BLaER1 (cell line): ENCODE measurements at regions not wholly inside any gene's neighbourhood (a gene's known extent, or its start where the extent isn't known, plus 50 kb on each side); places are given as distances from the start of the nearest gene placed in this dataset.

Experiments used
- H3K27ac ChIP-seq: shearing (Covaris generic); formaldehyde crosslinking; 2 replicates; pipeline ENCODE4 v1.8.1; 2022
- H3K27me3 ChIP-seq: shearing (Covaris generic); formaldehyde crosslinking; 2 replicates; pipeline ENCODE4 v1.8.1; 2022
- H3K36me3 ChIP-seq: shearing (Covaris generic); formaldehyde crosslinking; 2 replicates; pipeline ENCODE4 v1.8.1; 2022
- H3K4me1 ChIP-seq: shearing (Covaris generic); formaldehyde crosslinking; 2 replicates; pipeline ENCODE4 v1.8.1; 2022
- H3K4me2 ChIP-seq: shearing (Covaris generic); formaldehyde crosslinking; 2 replicates; pipeline ENCODE4 v1.8.1; 2022
- H3K4me3 ChIP-seq: shearing (Covaris generic); formaldehyde crosslinking; 2 replicates; pipeline ENCODE4 v1.8.1; 2022
- H3K9ac ChIP-seq: shearing (Covaris generic); formaldehyde crosslinking; 2 replicates; pipeline ENCODE4 v1.8.1; 2022
- H3K9me3 ChIP-seq: shearing (Covaris generic); formaldehyde crosslinking; 2 replicates; pipeline ENCODE4 v1.8.1; 2022
- H4K20me1 ChIP-seq: shearing (Covaris generic); formaldehyde crosslinking; 2 replicates; pipeline ENCODE4 v1.8.1; 2022
- Cebpa-rat ChIP-seq: shearing (Covaris generic); IDR thresholded peaks from 2 replicates; pipeline ENCODE4 v1.8.1; 2022

GRCh38 chr2:176638167-176639015 is 369.1 kb downstream of the MTX2 start:
- TF ChIP-seq Cebpa-rat, result no peak
- H3K9me3 ChIP-seq, result 0 out of 2 replicates have a peak, but pooled peaks cover 6% of the 10 kb centered on the region
- H3K36me3 ChIP-seq, result no peaks in the 10 kb centered on the region
- no peak overlapping the region for H3K9ac ChIP-seq
- H3K27ac ChIP-seq, result no peak overlapping the region
- peak overlapping the region; percentile 36 for H3K4me3 ChIP-seq
- H3K4me1 ChIP-seq, result 0 out of 2 replicates have a peak, but pooled peaks cover 6% of the 10 kb centered on the region
- H4K20me1 ChIP-seq, result peaks cover 10% of the 10 kb centered on the region; the same call in 1 of the 2 replicates
- H3K27me3 ChIP-seq, result peaks cover 37% of the 10 kb centered on the region
- peak overlapping the region; percentile 47 for H3K4me2 ChIP-seq

DNA sequence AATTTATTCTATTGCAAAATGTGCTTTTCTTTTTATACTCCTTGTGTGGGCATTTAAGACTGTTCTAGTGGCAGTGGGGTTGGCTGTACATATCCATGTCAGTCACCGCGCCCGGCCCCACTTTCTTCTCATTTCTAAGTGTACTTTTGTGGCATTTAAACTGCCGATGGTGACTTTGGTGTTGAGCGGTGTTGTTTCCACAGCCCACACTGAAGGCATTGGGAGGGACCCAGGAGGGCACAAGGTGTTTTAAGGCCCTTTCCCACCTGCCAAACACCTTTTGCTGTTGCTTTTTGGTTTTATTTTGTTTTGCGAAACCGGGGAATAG is 369.7 kb downstream of the MTX2 start:
- H3K9me3 ChIP-seq, result 0 out of 2 replicates have a peak, but pooled peaks cover 6% of the 10 kb centered on the region
- H3K4me2 ChIP-seq, result no peak overlapping the region
- no peak for TF ChIP-seq Cebpa-rat
- no peak overlapping the region for H3K4me3 ChIP-seq
- H3K36me3 ChIP-seq, result no peaks in the 10 kb centered on the region
- peaks cover 37% of the 10 kb centered on the region for H3K27me3 ChIP-seq
- H3K4me1 ChIP-seq, result peaks cover 11% of the 10 kb centered on the region; the same call in 1 of the 2 replicates
- no peak overlapping the region for H3K27ac ChIP-seq
- H3K9ac ChIP-seq, result no peak overlapping the region
- H4K20me1 ChIP-seq, result peaks cover 10% of the 10 kb centered on the region; the same call in 1 of the 2 replicates

- Histone ChIP-seq H3K27ac (no peak overlapping the region), H4K20me1 (peaks cover 10% of the 10 kb centered on the region; the same call in 1 of the 2 replicates), H3K36me3 (no peaks in the 10 kb centered on the region), H3K4me2 (no peak overlapping the region), H3K4me1 (peaks cover 11% of the 10 kb centered on the region; the same call in 1 of the 2 replicates), H3K9ac (no peak overlapping the region), H3K4me3 (no peak overlapping the region), H3K27me3 (peaks cover 40% of the 10 kb centered on the region), H3K9me3 (0 out of 2 replicates have a peak, but pooled peaks cover 6% of the 10 kb centered on the region)
- TF ChIP-seq Cebpa-rat, result no peak
These were observed 370.4 kb downstream of the MTX2 start for GRCh38 chr2:176639671-176640070.

GRCh38 chr2:176641436-176641835 is 372.2 kb downstream of the MTX2 start:
- Histone ChIP-seq H3K27ac (no peak overlapping the region), H3K27me3 (peaks cover 38% of the 10 kb centered on the region), H3K4me3 (no peak overlapping the region), H3K36me3 (no peaks in the 10 kb centered on the region), H3K4me1 (peaks cover 11% of the 10 kb centered on the region; the same call in 1 of the 2 replicates), H3K9ac (no peak overlapping the region), H3K4me2 (no peak overlapping the region), H4K20me1 (peaks cover 10% of the 10 kb centered on the region; the same call in 1 of the 2 replicates), H3K9me3 (0 out of 2 replicates have a peak, but pooled peaks cover 6% of the 10 kb centered on the region)
- no peak for TF ChIP-seq Cebpa-rat

GRCh38 chr2:176642074-176642473 is 372.8 kb downstream of the MTX2 start:
- Histone ChIP-seq H4K20me1 (peaks cover 9% of the 10 kb centered on the region; the same call in 1 of the 2 replicates), H3K27me3 (peaks cover 32% of the 10 kb centered on the region), H3K9me3 (0 out of 2 replicates have a peak, but pooled peaks cover 6% of the 10 kb centered on the region), H3K4me3 (no peak overlapping the region), H3K36me3 (no peaks in the 10 kb centered on the region), H3K4me2 (no peak overlapping the region), H3K9ac (no peak overlapping the region), H3K4me1 (peaks cover 11% of the 10 kb centered on the region; the same call in 1 of the 2 replicates), H3K27ac (no peak overlapping the region)
- TF ChIP-seq Cebpa-rat, result no peak

DNA sequence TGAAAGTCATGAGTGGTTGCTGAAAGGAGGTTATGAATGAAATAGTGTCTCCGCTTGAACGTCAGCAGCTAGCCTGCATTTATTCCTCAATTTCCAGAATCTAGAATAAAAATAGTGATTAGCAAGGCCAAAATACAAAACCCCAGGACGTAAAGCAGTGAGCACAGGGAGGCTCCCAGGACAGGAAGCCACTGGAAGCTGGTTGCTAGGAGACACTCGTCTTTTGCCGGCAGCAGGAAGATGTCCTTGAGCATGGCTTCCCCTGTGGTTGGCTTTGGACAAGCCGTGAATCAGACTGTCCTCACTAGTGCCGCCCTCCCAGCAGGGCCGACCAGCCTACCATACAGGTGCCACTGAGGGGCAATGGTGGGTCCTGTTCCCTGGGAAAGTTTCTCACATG is 374.4 kb downstream of the MTX2 start:
- Histone ChIP-seq H3K4me2 (no peak overlapping the region), H3K27me3 (peaks cover 16% of the 10 kb centered on the region), H4K20me1 (no peaks in the 10 kb centered on the region), H3K27ac (no peak overlapping the region), H3K4me3 (no peak overlapping the region), H3K9ac (no peak overlapping the region), H3K9me3 (no peaks in the 10 kb centered on the region), H3K36me3 (no peaks in the 10 kb centered on the region), H3K4me1 (peaks cover 5% of the 10 kb centered on the region; the same call in 1 of the 2 replicates)
- TF ChIP-seq Cebpa-rat, result no peak

GRCh38 chr2:176645494-176645893 is 376.3 kb downstream of the MTX2 start:
- Histone ChIP-seq H4K20me1 (no peaks in the 10 kb centered on the region), H3K9me3 (no peaks in the 10 kb centered on the region), H3K4me3 (no peak overlapping the region), H3K4me1 (peaks cover 5% of the 10 kb centered on the region; the same call in 1 of the 2 replicates), H3K36me3 (no peaks in the 10 kb centered on the region), H3K4me2 (no peak overlapping the region), H3K27me3 (peaks cover 3% of the 10 kb centered on the region; the same call in 1 of the 2 replicates), H3K27ac (no peak overlapping the region), H3K9ac (no peak overlapping the region)
- TF ChIP-seq Cebpa-rat, result no peak

- Histone ChIP-seq H3K36me3 (no peaks in the 10 kb centered on the region), H3K4me1 (peaks cover 5% of the 10 kb centered on the region; the same call in 1 of the 2 replicates), H3K9ac (no peak overlapping the region), H3K4me3 (no peak overlapping the region), H3K27ac (no peak overlapping the region), H3K27me3 (peaks cover 3% of the 10 kb centered on the region; the same call in 1 of the 2 replicates), H3K9me3 (no peaks in the 10 kb centered on the region), H3K4me2 (no peak overlapping the region), H4K20me1 (no peaks in the 10 kb centered on the region)
- TF ChIP-seq Cebpa-rat, result no peak
These were observed 376.9 kb downstream of the MTX2 start for GRCh38 chr2:176646033-176646615.

- Histone ChIP-seq H3K36me3 (no peaks in the 10 kb centered on the region), H3K4me1 (peaks cover 5% of the 10 kb centered on the region; the same call in 1 of the 2 replicates), H3K27ac (no peak overlapping the region), H3K27me3 (peaks cover 3% of the 10 kb centered on the region; the same call in 1 of the 2 replicates), H3K9ac (no peak overlapping the region), H4K20me1 (no peaks in the 10 kb centered on the region), H3K4me2 (no peak overlapping the region), H3K4me3 (no peak overlapping the region), H3K9me3 (no peaks in the 10 kb centered on the region)
- no peak for TF ChIP-seq Cebpa-rat
These were observed 378.3 kb downstream of the MTX2 start for GRCh38 chr2:176647325-176648165.
